Activated CD8-positive, alpha-beta memory T cell treated with anti-CD3 and anti-CD28 coated beads for 36 hours (primary cell): ENCODE measurements at regions not wholly inside any gene's neighbourhood (a gene's known extent, or its start where the extent isn't known, plus 50 kb on each side); places are given as distances from the start of the nearest gene placed in this dataset.
"Not testable (repeated sequence)": the region's sequence is repeated elsewhere in the genome, so short reads cannot be mapped to it uniquely, and the experiment has no call there.

Source experiments
- CTCF ChIA-PET: fragments of 350-600 bp; sonication (Branson Sonifier 250); formaldehyde crosslinking; loops from one replicate; lab custom pipeline; 2021; ENCODE audit warnings: antibody characterized with exemption; lab: Charles Lee
- POLR2A ChIA-PET: fragments of 350-600 bp; sonication (Branson Sonifier 250); formaldehyde crosslinking; loops from one replicate; lab custom pipeline; 2021; ENCODE audit warnings: antibody characterized with exemption; lab: Charles Lee

DNA sequence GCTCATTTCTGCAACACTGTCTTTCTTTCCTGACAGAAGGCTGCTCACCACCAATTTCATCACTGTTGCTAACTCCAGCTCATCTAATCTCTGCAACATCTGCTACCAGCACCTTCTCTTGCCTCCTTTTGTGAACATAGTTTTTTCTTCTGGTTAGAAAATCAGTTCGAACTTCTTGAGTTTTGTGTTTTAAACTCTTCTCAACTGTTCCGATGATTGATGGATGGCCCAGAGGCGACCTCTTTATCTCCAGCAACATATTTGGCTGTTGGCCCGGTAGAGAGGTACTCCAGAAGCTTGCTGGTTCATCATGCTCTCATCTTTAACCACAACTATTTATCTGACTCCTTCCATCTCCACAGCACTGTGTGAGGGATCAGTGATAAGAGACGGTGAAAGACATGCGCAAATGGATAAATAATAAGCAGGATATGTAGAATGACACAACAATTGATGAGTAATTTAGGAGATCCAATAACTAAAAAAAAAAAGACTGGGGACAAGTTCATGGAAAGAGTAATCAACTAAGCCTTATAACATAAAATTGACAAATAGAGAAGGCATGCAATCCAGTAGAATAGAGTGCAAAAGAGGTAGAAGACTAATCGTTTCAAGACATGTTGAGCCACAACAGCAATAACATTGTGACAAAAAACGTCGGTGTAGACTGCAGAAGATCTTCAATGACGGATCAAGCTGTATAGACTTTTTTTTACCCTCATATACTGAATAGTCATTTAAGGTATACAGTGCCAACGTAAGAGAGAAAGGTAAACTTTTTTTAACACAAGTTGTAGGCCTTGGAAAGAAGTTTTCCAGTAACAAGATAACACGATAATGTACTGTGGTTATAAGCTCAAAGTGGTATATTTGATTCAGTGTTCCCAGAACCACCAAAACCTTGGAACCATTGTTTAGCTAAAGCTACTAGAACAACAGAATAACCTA is 152.2 kb downstream of the CRPPA start:
- ChIA-PET CTCF (no interaction called here), POLR2A (no interaction called here)

DNA sequence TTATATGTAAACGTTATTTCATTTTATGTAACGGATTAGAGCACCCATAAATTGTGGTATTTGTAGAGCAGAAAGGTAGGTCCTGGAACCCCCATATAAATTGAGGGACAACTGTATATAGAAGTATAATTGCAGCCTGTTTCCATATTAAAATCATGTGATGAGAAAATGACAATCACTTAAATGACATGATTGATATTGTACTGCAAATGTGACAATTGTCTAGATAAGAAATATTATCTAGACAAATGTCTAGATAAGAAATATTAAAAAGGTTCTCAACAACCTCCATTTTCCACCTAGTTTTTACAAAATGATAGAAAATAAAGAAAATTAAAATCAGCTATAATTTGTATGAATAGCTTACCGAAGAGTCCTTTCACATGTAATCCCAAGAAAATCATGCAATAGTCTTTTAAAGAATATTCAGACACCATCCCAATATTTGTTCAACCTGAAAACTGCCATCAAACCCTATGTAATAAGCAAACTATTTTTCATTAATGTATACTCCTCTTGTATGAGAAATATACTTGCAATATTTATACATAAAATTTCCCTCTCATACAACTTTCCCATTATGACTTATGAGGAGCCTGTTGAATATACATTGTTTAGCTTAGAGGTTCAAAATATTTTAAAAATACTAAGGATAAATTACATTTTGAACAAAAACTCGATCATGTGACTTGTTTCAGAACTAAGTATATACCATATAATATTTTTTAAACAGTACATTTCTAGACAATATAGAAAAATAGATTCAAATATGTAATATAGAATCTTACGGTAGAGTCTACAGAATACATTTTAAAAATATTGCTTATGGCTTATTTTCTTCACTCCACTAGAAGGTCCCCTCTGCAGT is 153.2 kb downstream of the CRPPA start:
- POLR2A ChIA-PET, result no interaction called here
- CTCF ChIA-PET, result no interaction called here

DNA sequence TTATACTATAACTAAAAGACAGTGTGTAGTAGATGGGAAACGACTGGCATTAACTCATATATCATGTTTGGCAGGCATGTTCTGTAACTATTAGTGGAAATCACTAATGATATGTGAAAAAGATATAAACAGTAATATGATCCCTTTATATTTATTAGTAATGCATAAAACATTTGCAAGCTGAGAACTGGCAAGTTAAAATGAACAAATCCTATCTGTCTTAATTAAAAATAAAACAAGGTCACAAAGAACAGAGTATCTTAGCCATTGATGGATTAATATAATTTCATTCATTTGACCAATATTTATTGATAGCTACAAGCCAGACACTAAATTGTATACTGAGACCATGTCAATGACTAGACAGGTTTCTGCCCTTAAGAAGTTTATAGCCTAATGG is 154.5 kb downstream of the CRPPA start:
- POLR2A ChIA-PET, result no interaction called here
- CTCF ChIA-PET, result no interaction called here

DNA sequence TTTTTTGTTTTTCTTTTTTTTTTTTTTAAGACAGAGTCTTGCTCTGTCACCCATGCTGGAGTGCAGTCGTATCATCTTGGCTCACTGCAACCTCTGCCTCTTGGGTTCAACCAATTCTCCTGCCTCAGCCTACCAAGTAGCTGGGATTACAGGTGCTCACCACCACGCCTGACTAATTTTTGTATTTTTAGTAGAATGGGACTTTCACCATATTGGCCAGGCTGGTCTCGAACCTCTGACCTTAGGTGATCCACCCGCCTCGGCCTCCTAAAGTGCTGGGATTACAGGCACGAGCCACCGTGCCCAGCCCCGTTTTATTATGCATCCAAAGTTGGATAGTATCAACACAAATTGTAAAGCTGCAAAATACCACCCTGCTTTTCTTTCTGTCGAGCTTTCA is 154.9 kb downstream of the CRPPA start:
- POLR2A ChIA-PET, CTCF ChIA-PET: not testable (repeated sequence)

DNA sequence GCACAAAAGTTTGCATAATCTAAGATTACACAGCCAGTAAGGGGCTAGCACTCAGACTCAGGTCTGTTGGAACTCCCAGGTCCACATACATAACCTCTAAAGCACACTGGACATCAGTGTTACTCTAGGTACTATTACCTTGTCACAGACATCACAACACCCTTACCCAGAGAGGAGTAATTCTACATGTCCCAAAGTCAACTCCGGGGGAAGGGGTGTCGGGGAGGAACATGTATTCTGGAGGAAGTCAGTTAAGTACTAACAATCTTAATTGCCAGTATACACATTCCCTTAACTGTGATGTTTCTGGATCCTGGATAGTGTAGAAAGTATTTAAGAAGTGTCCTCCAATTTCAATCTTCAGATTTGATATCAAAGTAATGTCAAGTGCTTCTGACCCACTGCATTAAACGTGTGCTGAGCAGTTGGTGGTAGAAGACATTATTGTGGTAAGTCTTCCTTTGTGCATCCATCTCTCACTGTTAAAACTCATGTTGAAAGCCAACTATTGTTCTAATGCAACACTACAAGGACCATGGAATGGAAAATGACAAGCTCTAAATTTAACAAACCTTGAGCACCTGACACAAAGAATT is 155.4 kb downstream of the CRPPA start:
- POLR2A ChIA-PET, result no interaction called here
- CTCF ChIA-PET, result no interaction called here

DNA sequence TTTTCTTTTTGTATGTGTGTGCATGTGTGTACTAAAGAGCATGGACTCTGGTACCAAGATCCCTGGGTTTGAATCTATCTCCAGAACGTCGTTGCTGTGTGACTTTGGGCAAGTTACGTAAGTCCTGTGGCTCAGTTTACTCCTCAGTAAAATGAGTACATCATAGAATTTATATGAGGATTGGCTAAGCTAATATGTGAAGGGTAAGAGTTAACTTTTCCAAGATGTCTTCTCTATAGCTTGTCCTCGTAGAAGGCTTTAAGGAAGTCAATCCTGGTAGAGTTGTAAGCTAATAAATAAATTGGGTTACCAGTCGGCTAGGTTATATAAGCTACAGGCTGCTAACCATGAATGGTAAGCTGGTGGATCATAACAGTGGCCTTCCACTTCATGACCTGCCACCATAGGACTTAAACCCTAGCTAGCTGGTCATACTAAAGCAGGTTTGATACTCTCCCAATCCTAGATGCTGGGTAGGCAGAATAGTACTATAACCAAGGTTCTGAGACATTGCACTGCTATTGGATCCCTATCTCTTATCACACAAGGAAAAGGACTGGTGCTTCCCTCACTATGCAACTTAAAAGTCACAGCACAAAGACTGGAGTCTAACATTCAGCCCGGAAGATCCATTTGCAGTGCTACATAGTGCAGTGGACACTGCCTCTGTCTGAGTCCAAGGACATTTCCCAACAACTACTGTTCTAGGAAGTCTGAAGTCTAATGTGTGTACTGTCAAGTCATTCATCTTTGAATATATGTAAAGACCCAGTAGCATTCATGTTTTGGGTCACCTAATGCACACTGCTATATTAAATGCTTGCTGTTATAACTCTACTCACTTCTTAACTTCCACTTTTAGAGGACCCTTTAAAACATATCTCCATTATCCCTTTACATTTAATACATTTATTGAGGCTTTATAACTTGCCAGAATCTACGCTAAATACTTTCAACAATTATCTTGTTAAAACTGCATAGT is 156.2 kb downstream of the CRPPA start:
- CTCF ChIA-PET, result no interaction called here
- POLR2A ChIA-PET, result no interaction called here

DNA sequence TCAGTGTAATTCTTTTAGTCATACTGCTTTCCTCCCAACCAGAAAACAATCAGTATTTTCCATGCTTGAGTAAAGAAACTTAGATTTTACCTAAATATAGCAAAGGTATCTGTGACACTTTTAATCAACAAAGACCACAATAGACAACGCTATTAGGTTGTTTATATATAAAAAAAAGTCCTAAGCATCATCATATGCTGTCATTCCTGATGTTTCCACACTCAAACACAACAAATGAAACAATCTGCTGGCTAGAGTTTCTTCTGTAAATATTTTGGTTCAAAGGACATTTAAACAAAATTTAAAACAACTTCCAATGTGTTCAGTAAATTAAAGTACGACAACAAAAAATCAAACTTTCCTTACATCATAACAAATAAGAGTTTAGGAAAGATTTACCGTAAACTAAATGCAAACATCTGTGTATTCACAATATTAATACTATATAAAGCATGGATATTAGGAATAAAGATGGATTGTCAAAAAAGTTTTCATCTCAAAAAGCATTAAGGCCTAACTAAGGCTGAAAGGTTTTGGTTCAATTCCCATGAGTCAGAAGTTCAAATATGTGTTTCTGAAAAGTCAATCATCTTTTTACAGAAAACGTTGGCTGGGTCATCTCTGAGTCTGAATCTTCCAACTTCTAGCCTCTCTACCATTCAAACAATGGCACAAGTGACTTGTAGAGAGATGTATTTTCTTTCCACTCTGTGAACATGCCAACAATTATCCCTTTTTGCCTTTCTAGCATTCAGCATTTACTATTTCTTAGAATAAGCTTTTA is 157.1 kb downstream of the CRPPA start:
- POLR2A ChIA-PET, result no interaction called here
- CTCF ChIA-PET, result no interaction called here

DNA sequence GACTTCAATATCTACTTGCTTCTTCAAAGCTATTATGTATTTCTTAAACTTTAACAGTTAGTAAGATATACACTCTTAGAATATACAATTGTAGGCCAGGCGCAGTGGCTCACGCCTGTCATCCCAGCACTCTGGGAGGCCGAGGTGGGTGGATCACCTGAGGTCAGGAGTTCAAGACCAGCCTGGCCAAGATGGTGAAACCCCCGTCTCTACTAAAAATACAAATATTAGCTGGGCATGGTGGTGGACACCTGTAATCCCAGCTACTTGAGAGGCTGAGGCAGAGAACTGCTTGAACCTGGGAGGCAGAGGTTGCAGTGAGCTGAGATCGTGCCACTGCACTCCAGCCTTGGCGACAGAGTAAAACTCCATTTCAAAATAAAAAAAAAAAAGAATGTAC is 158.0 kb downstream of the CRPPA start:
- POLR2A ChIA-PET, CTCF ChIA-PET: not testable (repeated sequence)

DNA sequence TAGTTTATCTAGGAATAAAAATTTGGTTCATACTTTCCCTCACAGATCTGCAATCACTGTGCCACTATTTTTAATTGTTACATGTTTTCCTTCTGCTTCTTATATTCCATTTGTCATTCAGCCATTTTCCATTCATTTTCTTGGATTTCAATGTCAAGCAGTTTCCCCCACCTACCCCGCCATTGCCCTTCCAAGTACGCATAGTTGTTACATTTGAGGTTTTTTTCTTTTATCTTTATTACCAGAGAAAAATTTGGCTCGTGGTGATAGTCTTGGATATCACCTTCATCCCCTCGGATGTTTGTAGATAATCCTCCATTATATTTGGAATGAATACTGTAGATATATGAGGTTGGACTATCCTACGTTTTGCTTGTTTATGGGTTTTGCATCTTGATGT is 159.7 kb downstream of the CRPPA start:
- POLR2A ChIA-PET, result no interaction called here
- CTCF ChIA-PET, result no interaction called here

DNA sequence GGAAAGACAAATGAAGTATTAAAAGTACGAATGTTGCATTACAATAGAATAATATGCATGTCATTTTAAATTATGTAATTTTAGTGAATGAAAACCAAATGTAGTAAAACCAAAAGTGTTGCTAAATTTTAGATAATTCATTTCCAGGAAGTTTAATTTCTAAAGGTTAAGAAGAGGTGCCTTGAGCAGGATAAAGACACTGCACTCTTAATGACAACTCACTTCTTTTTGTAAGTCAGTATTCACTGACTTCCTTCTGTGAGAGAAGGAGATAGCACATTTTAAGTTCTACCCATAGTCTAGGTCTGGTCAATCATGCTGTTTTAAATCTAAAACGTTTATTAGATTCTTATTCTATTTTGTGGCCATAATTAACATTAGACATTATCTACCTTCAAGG is 160.2 kb downstream of the CRPPA start:
- POLR2A ChIA-PET, result no interaction called here
- CTCF ChIA-PET, result no interaction called here

DNA sequence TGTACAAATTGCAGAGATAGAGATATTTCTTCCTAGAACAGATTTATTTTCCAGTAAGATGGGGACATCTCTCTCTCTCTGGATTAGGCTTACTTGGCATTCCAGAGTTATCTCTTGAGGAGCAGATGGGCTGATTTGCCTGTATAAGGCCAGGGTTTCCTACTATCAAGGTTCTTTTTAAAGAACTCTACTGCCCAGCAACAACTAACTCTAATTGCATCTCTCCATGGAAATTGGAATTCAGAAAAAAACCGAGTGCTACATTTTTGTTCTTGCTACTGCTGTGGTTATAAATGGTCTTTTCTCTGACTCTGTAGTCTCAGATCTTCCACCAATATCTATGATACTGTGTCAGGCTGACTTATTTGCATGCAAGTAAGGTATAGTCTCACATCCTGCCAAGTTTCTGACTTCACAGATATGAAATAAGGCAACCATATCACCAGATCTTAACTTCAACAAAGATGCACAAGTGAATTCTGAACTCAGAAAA is 161.1 kb downstream of the CRPPA start:
- CTCF ChIA-PET, result no interaction called here
- POLR2A ChIA-PET, result no interaction called here

DNA sequence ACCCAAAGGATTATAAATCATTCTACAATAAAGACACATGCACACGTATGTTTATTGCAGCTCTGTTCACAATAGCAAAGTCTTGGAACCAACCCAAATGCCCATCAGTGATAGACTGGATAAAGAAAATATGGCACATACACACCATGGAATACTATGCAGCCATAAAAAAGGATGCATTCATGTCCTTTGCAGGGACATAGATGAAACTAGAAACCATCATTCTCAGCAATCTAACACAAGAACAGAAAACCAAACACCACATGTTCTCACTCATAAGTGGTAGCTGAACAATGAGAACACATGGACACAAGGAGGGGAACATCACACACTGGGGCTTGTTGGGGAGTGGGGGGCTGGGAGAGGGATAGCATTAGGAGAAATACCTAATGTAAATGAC is 164.9 kb downstream of the CRPPA start:
- POLR2A ChIA-PET, CTCF ChIA-PET: not testable (repeated sequence)

DNA sequence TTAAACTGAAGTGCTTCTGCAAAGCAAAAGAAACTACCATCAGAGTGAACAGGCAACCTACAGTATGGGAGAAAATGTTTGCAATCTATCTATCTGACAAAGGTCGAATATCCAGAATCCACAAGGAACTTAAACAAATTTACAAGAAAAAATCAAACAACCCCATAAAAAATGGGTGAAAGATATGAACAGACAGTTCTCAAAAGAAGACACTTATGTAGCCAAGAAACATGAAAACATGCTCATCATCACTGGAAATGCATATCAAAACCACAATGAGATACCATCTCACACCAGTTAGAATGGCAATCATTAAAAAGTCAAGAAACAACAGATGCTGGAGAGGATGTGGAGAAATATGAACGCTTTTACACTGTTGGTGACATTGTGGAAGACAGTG is 165.4 kb downstream of the CRPPA start:
- CTCF ChIA-PET, POLR2A ChIA-PET: not testable (repeated sequence)

DNA sequence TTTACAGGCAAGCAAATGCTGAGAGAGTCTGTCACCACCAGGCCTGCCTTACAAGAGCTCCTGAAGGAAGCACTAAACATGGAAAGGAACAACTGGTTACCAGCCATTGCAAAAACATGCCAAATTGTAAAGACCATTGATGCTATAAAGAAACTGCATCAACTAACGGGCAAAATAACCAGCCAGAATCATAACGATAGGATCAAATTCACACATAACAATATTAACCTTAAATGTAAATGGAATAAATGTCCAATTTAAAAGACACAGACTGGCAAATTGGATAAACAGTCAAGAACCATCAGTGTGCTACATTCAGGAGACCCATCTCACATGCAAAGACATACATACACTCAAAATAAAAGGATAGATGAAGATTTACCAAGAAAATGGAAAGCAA is 170.7 kb downstream of the CRPPA start:
- POLR2A ChIA-PET, CTCF ChIA-PET: not testable (repeated sequence)

DNA sequence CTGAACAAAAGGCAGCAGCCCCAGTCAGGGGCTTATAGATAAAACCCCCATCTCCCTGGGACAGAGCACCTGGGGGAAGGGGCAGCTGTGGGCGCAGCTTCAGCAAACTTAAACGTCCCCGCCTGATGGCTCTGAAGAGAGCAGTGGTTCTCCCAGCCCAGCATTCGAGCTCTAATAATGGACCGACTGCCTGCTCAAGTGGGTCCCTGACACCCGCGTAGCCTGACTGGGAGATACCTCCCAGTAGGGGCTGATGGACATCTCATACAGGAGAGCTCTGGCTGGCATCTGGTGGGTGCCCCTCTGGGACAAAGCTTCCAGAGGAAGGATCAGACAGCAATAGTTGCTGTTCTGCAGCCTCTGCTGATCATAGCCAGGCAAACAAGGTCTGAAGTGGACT is 172.1 kb downstream of the CRPPA start:
- POLR2A ChIA-PET, CTCF ChIA-PET: not testable (repeated sequence)

DNA sequence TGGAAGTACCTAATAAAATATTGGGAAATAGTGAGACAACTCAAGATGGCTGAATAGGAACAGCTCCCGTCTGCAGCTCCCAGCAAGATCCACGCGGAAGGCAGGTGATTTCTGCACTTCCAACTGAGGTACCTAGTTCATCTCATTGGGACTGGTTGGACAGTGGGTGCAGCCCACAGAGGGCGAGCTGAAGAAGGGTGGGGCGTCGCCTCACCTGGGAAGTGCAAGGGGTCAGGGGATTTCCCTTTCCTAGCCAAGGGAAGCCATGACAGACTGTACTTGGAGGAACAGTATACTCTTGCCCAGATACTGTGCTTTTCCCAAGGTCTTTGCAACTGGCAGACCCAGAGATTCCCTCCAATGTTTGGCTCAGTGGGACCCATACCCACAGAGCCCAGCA is 172.8 kb downstream of the CRPPA start:
- CTCF ChIA-PET, POLR2A ChIA-PET: not testable (repeated sequence)

DNA sequence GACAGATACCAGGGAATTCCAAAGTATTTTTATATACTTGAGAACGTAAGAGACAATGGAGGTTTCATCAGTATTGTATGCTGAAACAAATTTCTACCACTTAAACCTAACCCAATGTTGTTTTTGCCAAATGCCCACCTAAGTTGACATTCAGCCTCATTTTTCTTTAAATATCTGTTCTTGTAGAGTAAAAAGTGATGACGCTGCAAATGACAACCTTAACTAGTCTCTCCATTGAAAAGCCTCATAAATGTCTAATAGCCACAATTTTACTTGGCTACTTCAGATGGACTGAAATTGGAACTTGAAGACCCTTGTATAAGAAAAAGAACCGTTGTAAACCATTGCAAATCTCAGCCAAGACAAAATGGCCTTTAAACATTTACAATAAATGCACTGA is 176.9 kb downstream of the CRPPA start:
- ChIA-PET CTCF (no interaction called here), POLR2A (no interaction called here)

DNA sequence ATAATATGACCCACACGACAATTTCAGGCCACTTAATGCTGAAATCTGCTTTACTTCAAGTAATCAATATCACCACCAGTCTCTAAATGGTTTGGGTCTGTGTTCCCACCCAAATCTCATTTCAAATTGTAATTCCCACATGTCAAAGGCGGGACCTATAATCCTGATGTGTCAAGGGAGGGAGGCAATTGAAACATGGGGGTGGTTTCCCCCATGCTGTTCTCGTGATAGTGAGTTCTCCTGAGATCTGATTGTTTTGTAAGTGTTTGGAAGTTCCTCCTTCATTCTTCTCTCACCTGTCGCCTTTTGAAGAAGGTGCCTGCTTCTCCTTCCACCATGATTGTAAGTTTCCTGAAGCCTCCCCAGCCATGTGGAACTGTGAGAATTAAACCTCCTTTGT is 178.4 kb downstream of the CRPPA start:
- POLR2A ChIA-PET, result no interaction called here
- CTCF ChIA-PET, result no interaction called here
